Loucy (cell line): ENCODE measurements at regions not wholly inside any gene's neighbourhood (a gene's known extent, or its start where the extent isn't known, plus 50 kb on each side); places are given as distances from the start of the nearest gene placed in this dataset.

Source experiments
- EZH2phosphoT487 ChIP-seq: fragments of 200-600 bp; IDR thresholded peaks from 2 replicates; pipeline ENCODE4 v1.6.1; 2018; ENCODE audit warnings: antibody characterized with exemption, mild to moderate bottlenecking, moderate library complexity, borderline replicate concordance
- TF ChIP-seq, protein P1 (sequence below): fragments of 200-600 bp; sonication (generic); conservative IDR thresholded peaks from 2 replicates; pipeline ENCODE4 v1.5.1; 2014; ENCODE audit warnings: mild to moderate bottlenecking, antibody characterized with exemption, low read length

DNA sequence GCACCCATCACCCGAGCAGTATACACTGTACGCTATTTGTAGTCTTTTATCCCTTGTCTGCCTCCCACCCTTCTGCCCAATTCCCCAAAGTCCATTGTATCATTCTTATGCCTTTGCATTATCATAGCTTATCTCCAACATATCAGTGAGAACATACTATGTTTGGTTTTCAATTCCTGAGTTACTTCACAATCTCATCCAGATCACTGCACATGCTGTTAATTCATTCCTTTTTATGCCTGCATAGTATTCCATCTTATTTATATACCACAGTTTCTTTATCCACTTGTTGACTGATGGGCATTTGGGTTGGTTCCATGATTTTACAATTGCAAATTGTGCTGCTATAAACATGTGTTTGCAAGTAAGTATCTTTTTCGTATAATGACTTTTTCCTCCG, 564.7 kb upstream of the NECTIN3 start:
- TF ChIP-seq, protein P1, sequence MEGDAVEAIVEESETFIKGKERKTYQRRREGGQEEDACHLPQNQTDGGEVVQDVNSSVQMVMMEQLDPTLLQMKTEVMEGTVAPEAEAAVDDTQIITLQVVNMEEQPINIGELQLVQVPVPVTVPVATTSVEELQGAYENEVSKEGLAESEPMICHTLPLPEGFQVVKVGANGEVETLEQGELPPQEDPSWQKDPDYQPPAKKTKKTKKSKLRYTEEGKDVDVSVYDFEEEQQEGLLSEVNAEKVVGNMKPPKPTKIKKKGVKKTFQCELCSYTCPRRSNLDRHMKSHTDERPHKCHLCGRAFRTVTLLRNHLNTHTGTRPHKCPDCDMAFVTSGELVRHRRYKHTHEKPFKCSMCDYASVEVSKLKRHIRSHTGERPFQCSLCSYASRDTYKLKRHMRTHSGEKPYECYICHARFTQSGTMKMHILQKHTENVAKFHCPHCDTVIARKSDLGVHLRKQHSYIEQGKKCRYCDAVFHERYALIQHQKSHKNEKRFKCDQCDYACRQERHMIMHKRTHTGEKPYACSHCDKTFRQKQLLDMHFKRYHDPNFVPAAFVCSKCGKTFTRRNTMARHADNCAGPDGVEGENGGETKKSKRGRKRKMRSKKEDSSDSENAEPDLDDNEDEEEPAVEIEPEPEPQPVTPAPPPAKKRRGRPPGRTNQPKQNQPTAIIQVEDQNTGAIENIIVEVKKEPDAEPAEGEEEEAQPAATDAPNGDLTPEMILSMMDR, result no peak
- no peak for TF ChIP-seq EZH2phosphoT487
